DOHH2 (cell line): ENCODE measurements at regions not wholly inside any gene's neighbourhood (a gene's known extent, or its start where the extent isn't known, plus 50 kb on each side); places are given as distances from the start of the nearest gene placed in this dataset.

Experiments used
- EZH2phosphoT487 ChIP-seq: fragments of 200-600 bp; sonication (generic); IDR thresholded peaks from 2 replicates; pipeline ENCODE4 v1.6.1; 2017; ENCODE audit warnings: borderline replicate concordance, mild to moderate bottlenecking, antibody characterized with exemption, low read length, moderate library complexity, mixed read lengths
- TF ChIP-seq, protein P1 (sequence below): fragments of 200-600 bp; sonication (generic); IDR thresholded peaks from one replicate; pipeline ENCODE4 v1.5.1; 2014; ENCODE audit warnings: antibody characterized with exemption, mild to moderate bottlenecking, low read depth, low read length; ENCODE audit not compliant: poor library complexity, severe bottlenecking

GRCh38 chr18:76179257-76179656, 315.8 kb downstream of the ZNF516 start:
- no peak for TF ChIP-seq EZH2phosphoT487
- TF ChIP-seq, protein P1, sequence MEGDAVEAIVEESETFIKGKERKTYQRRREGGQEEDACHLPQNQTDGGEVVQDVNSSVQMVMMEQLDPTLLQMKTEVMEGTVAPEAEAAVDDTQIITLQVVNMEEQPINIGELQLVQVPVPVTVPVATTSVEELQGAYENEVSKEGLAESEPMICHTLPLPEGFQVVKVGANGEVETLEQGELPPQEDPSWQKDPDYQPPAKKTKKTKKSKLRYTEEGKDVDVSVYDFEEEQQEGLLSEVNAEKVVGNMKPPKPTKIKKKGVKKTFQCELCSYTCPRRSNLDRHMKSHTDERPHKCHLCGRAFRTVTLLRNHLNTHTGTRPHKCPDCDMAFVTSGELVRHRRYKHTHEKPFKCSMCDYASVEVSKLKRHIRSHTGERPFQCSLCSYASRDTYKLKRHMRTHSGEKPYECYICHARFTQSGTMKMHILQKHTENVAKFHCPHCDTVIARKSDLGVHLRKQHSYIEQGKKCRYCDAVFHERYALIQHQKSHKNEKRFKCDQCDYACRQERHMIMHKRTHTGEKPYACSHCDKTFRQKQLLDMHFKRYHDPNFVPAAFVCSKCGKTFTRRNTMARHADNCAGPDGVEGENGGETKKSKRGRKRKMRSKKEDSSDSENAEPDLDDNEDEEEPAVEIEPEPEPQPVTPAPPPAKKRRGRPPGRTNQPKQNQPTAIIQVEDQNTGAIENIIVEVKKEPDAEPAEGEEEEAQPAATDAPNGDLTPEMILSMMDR = no peak
